ENCODE measurements at regions not wholly inside any gene's neighbourhood (a gene's known extent, or its start where the extent isn't known, plus 50 kb on each side); places are given as distances from the start of the nearest gene placed in this dataset.

- Mint-ChIP-seq H3K9me3 (ENCODE audit: insufficient read depth) (peaks cover 2% of the 10 kb centered on the region), H3K4me1 (no peaks in the 10 kb centered on the region), H3K27ac (no peak overlapping the region), H3K27me3 (no peaks in the 10 kb centered on the region), H3K4me3 (no peak overlapping the region)
- POLR2A ChIA-PET = no interaction called here
- H3K36me3 ChIP-seq (replicated peaks in 1 of 2; ENCODE audit: control extremely low read depth in 1 of 2, control insufficient read depth in 1 of 2, extremely low read depth in 1 of 2, insufficient read depth in 2 of 2, low read length in 1 of 2) = no peaks in the 10 kb centered on the region
- DNase-seq (no peak), ATAC-seq (ENCODE audit: low read depth) (no peak)
- no peaks in the 10 kb centered on the region for H3K4me1 ChIP-seq (ENCODE audit: control insufficient read depth in 2 of 2, insufficient read depth in 2 of 2, low read length in 2 of 2)
- CTCF ChIA-PET = no interaction called here
- H3K27me3 ChIP-seq (replicated peaks in 1 of 4; ENCODE audit: control extremely low read depth in 1 of 4, control insufficient read depth in 3 of 4, insufficient read depth in 4 of 4, low read length in 3 of 4) = no peaks in the 10 kb centered on the region
- H3K4me2 ChIP-seq (replicated peaks; ENCODE audit: low read depth, low read length, poor library complexity, severe bottlenecking) = no peak overlapping the region
- 100% methylated on average over 1 of the region's 3 CpGs for WGBS (ENCODE audit: insufficient coverage)
- H3K9ac ChIP-seq (ENCODE audit: low read length) = no peak overlapping the region
- H4K20me1 ChIP-seq (ENCODE audit: control insufficient read depth, insufficient read depth, low read length, poor library complexity, severe bottlenecking) = no peaks in the 10 kb centered on the region
- TF ChIP-seq CTCF (IDR thresholded peaks at IDR 0.05) = no peak
- no peak for TF ChIP-seq EZH2 (IDR thresholded peaks at IDR 0.05; ENCODE audit: borderline replicate concordance, insufficient read depth, low read depth, low read length, poor library complexity, severe bottlenecking)
- no peaks in the 10 kb centered on the region for H3K79me2 ChIP-seq (ENCODE audit: control insufficient read depth, insufficient read depth, low read length)
- no peak overlapping the region for H3K27ac ChIP-seq (ENCODE audit: low read length in 2 of 2)
- H3K9me3 ChIP-seq (ENCODE audit: control extremely low read depth in 1 of 3, control insufficient read depth in 2 of 3, insufficient read depth in 1 of 3, low read length in 2 of 3) = peaks cover 0 to 2% (median 0%) of the 10 kb centered on the region in 3 donors
- no peak overlapping the region for H2AFZ ChIP-seq (ENCODE audit: insufficient read depth, low read depth, low read length, poor library complexity, severe bottlenecking)
- no peak overlapping the region for H3K4me3 ChIP-seq (ENCODE audit: control extremely low read depth in 1 of 5, extremely low read depth in 1 of 5, insufficient read depth in 1 of 5, low read depth in 2 of 5, low read length in 4 of 5)
- intact Hi-C loops (cut with micrococcal nuclease) = no loop called here
Measured at GRCh38 chr5:167623354-167623753, 668.1 kb upstream of the WWC1 start.

GRCh38 chr5:167624053-167624452 is 667.4 kb upstream of the WWC1 start:
- ChIA-PET CTCF (no interaction called here), POLR2A (no interaction called here)
- no CpG with 5 or more reads among the region's 2 CpGs for whole genome bisulfite sequencing (ENCODE audit: insufficient coverage)
- no peaks in the 10 kb centered on the region for H4K20me1 ChIP-seq (ENCODE audit: control insufficient read depth, insufficient read depth, low read length, poor library complexity, severe bottlenecking)
- H3K9me3 ChIP-seq (ENCODE audit: control extremely low read depth in 1 of 3, control insufficient read depth in 2 of 3, insufficient read depth in 1 of 3, low read length in 2 of 3) = peaks cover 0 to 2% (median 0%) of the 10 kb centered on the region in 3 donors
- intact Hi-C loops (cut with micrococcal nuclease) = no loop called here
- no peaks in the 10 kb centered on the region for H3K79me2 ChIP-seq (ENCODE audit: control insufficient read depth, insufficient read depth, low read length)
- ATAC-seq (ENCODE audit: low read depth) (no peak), DNase-seq (no peak)
- no peak overlapping the region for H3K27ac ChIP-seq (ENCODE audit: low read length in 2 of 2)
- no peaks in the 10 kb centered on the region for H3K4me1 ChIP-seq (ENCODE audit: control insufficient read depth in 2 of 2, insufficient read depth in 2 of 2, low read length in 2 of 2)
- Mint-ChIP-seq H3K4me1 (no peaks in the 10 kb centered on the region), H3K27ac (no peak overlapping the region), H3K4me3 (no peak overlapping the region), H3K27me3 (no peaks in the 10 kb centered on the region), H3K9me3 (ENCODE audit: insufficient read depth) (peaks cover 2% of the 10 kb centered on the region)
- H3K36me3 ChIP-seq (replicated peaks in 1 of 2; ENCODE audit: control extremely low read depth in 1 of 2, control insufficient read depth in 1 of 2, extremely low read depth in 1 of 2, insufficient read depth in 2 of 2, low read length in 1 of 2) = no peaks in the 10 kb centered on the region
- H3K27me3 ChIP-seq (replicated peaks in 1 of 4; ENCODE audit: control extremely low read depth in 1 of 4, control insufficient read depth in 3 of 4, insufficient read depth in 4 of 4, low read length in 3 of 4) = no peaks in the 10 kb centered on the region
- no peak overlapping the region for H2AFZ ChIP-seq (ENCODE audit: insufficient read depth, low read depth, low read length, poor library complexity, severe bottlenecking)
- H3K9ac ChIP-seq (ENCODE audit: low read length) = no peak overlapping the region
- H3K4me3 ChIP-seq (ENCODE audit: control extremely low read depth in 1 of 5, extremely low read depth in 1 of 5, insufficient read depth in 1 of 5, low read depth in 2 of 5, low read length in 4 of 5) = no peak overlapping the region
- no peak overlapping the region for H3K4me2 ChIP-seq (replicated peaks; ENCODE audit: low read depth, low read length, poor library complexity, severe bottlenecking)
- TF ChIP-seq CTCF (IDR thresholded peaks at IDR 0.05) (no peak), EZH2 (IDR thresholded peaks at IDR 0.05; ENCODE audit: borderline replicate concordance, insufficient read depth, low read depth, low read length, poor library complexity, severe bottlenecking) (no peak)
